Mucosa of rectum (tissue), 2 donors: ENCODE measurements at regions not wholly inside any gene's neighbourhood (a gene's known extent, or its start where the extent isn't known, plus 50 kb on each side); places are given as distances from the start of the nearest gene placed in this dataset.
"Not testable (repeated sequence)": the region's sequence is repeated elsewhere in the genome, so short reads cannot be mapped to it uniquely, and the experiment has no call there.

ENCODE experiments used
- H3K27ac ChIP-seq, 2 donors: one replicate each; pipeline ENCODE4 v1.7.0; 2013; ENCODE audit warnings: inconsistent platforms in 2 of 2, low read depth in 2 of 2, low read length in 2 of 2
- H3K27me3 ChIP-seq, 2 donors: one replicate each; pipeline ENCODE4 v1.7.0; 2013; ENCODE audit warnings: low read length in 2 of 2; ENCODE audit not compliant: control insufficient read depth in 2 of 2, insufficient read depth in 2 of 2
- H3K36me3 ChIP-seq, 2 donors: one replicate each; pipeline ENCODE4 v1.7.0; 2013; ENCODE audit warnings: low read length in 2 of 2; ENCODE audit not compliant: control insufficient read depth in 2 of 2, insufficient read depth in 2 of 2
- H3K4me1 ChIP-seq, 2 donors: one replicate each; pipeline ENCODE4 v1.7.0; 2013; ENCODE audit warnings: low read length in 2 of 2, mild to moderate bottlenecking in 1 of 2; ENCODE audit not compliant: control insufficient read depth in 2 of 2, insufficient read depth in 2 of 2
- H3K4me3 ChIP-seq, 2 donors: one replicate each; pipeline ENCODE4 v1.7.0; 2013; ENCODE audit warnings: low read length in 2 of 2
- H3K9ac ChIP-seq, 2 donors: one replicate each; pipeline ENCODE4 v1.7.0; 2013; ENCODE audit warnings: low read length in 2 of 2, low read depth in 1 of 2, mild to moderate bottlenecking in 1 of 2
- H3K9me3 ChIP-seq, 2 donors: one replicate each; pipeline ENCODE4 v1.7.0; 2013; ENCODE audit warnings: low read length in 2 of 2; ENCODE audit not compliant: control insufficient read depth in 2 of 2
- donor health status: healthy.
- donor health status: Normal muscosa, but diverticular disease.

DNA sequence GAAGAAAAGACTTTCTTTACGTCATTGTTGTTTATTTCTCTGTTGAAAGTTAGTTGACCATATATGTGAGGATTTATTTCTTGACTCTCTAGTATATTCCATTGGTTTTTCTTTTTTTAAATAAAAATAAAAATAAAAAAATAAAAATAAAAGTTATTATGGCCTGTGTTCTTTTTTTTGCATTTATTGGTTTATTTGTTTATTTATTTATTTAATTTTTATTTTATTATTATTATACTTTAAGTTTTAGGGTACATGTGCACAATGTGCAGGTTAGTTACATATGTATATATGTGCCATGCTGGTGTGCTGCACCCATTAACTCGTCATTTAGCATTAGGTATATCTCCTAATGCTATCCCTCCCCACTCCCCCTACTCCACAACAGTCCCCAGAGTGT, 822.7 kb upstream of the SLC39A10 start:
- not testable (repeated sequence) for H3K9me3 ChIP-seq, H3K27me3 ChIP-seq, H3K27ac ChIP-seq, H3K4me1 ChIP-seq, H3K36me3 ChIP-seq, H3K9ac ChIP-seq, H3K4me3 ChIP-seq

DNA sequence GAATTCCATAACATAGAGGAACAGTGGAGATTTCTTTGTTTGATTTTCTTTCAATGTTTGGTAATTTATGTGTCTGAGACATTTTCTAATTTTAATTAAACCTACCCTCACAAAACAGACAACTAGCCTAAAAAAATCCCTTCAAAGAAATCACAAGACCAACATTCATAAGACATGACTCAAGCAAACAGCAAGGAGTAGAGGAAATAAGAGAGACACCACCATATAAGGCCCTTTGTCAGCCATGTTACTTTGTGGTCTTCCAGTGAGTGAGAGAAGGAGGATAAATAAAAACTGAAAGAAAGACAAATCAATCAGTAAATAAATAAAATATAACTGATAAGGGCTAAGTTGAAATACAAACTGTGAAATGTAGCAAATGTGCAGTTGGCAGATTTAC, 830.8 kb upstream of the SLC39A10 start:
- Histone ChIP-seq H3K4me3 (no peak overlapping the region), H3K9ac (no peak overlapping the region), H3K9me3 (no peaks in the 10 kb centered on the region), H3K27ac (no peak overlapping the region), H3K36me3 (no peaks in the 10 kb centered on the region), H3K27me3 (no peaks in the 10 kb centered on the region), H3K4me1 (no peaks in the 10 kb centered on the region)

GRCh38 chr2:194824450-194824849, 832.6 kb upstream of the SLC39A10 start:
- Histone ChIP-seq H3K4me3 (no peak overlapping the region), H3K27me3 (no peaks in the 10 kb centered on the region), H3K36me3 (no peaks in the 10 kb centered on the region), H3K27ac (no peak overlapping the region), H3K9me3 (no peaks in the 10 kb centered on the region), H3K4me1 (no peaks in the 10 kb centered on the region), H3K9ac (no peak overlapping the region)

GRCh38 chr2:194822657-194823056, 834.4 kb upstream of the SLC39A10 start:
- H3K9me3 ChIP-seq, result no peaks in the 10 kb centered on the region
- H3K9ac ChIP-seq, result no peak overlapping the region
- no peak overlapping the region for H3K4me3 ChIP-seq
- H3K4me1 ChIP-seq, result no peaks in the 10 kb centered on the region
- no peaks in the 10 kb centered on the region for H3K27me3 ChIP-seq
- no peaks in the 10 kb centered on the region for H3K36me3 ChIP-seq
- no peak overlapping the region for H3K27ac ChIP-seq

- no peaks in the 10 kb centered on the region for H3K27me3 ChIP-seq
These were observed 834.9 kb upstream of the SLC39A10 start for GRCh38 chr2:194822097-194822496.

GRCh38 chr2:194819367-194819766, 837.7 kb upstream of the SLC39A10 start:
- no peak overlapping the region for H3K9ac ChIP-seq
- no peaks in the 10 kb centered on the region for H3K27me3 ChIP-seq
- no peak overlapping the region for H3K4me3 ChIP-seq
- H3K27ac ChIP-seq, result no peak overlapping the region
- no peaks in the 10 kb centered on the region for H3K36me3 ChIP-seq
- no peaks in the 10 kb centered on the region for H3K9me3 ChIP-seq
- no peaks in the 10 kb centered on the region for H3K4me1 ChIP-seq

More at GRCh38 chr2:194822097-194822496, 834.9 kb upstream of the SLC39A10 start:
- no peak overlapping the region for H3K27ac ChIP-seq
- H3K4me3 ChIP-seq, result no peak overlapping the region
- no peak overlapping the region for H3K9ac ChIP-seq
- no peaks in the 10 kb centered on the region for H3K36me3 ChIP-seq
- no peaks in the 10 kb centered on the region for H3K9me3 ChIP-seq
- H3K4me1 ChIP-seq, result no peaks in the 10 kb centered on the region

DNA sequence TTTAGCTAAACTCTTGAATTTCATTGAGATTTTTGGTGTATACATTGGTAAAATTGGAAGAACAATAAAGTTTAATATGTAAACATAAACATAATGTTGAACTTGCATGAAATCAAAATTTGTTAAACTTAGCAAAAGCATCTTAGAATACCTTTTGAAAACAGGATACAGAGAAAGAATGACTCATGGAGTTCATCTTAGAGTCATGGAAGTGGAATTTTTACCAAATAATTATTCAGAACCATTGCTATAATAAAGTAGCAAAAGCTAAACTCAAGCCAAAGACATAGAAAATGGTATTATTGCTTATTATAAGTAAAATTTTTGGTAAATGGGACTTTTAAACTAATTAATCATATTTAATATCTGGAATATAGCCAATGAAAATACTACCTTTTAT, 841.6 kb upstream of the SLC39A10 start:
- no peaks in the 10 kb centered on the region for H3K27me3 ChIP-seq
- no peaks in the 10 kb centered on the region for H3K4me1 ChIP-seq
- H3K9ac ChIP-seq, result no peak overlapping the region
- no peaks in the 10 kb centered on the region for H3K9me3 ChIP-seq
- H3K4me3 ChIP-seq, result no peak overlapping the region
- no peaks in the 10 kb centered on the region for H3K36me3 ChIP-seq
- H3K27ac ChIP-seq, result no peak overlapping the region

GRCh38 chr2:194802589-194802988, 854.4 kb upstream of the SLC39A10 start:
- Histone ChIP-seq H3K4me3 (no peak overlapping the region), H3K4me1 (no peaks in the 10 kb centered on the region), H3K9me3 (no peaks in the 10 kb centered on the region), H3K27me3 (no peaks in the 10 kb centered on the region), H3K9ac (no peak overlapping the region), H3K27ac (no peak overlapping the region), H3K36me3 (no peaks in the 10 kb centered on the region)

GRCh38 chr2:194787071-194787470, 870.0 kb upstream of the SLC39A10 start:
- not testable (repeated sequence) for H3K36me3 ChIP-seq, H3K9me3 ChIP-seq, H3K4me3 ChIP-seq, H3K27me3 ChIP-seq, H3K9ac ChIP-seq, H3K4me1 ChIP-seq, H3K27ac ChIP-seq

- not testable (repeated sequence) for H3K9me3 ChIP-seq, H3K36me3 ChIP-seq, H3K4me1 ChIP-seq, H3K27me3 ChIP-seq, H3K4me3 ChIP-seq, H3K27ac ChIP-seq, H3K9ac ChIP-seq
These were observed 885.6 kb upstream of the SLC39A10 start for GRCh38 chr2:194771394-194771793.

DNA sequence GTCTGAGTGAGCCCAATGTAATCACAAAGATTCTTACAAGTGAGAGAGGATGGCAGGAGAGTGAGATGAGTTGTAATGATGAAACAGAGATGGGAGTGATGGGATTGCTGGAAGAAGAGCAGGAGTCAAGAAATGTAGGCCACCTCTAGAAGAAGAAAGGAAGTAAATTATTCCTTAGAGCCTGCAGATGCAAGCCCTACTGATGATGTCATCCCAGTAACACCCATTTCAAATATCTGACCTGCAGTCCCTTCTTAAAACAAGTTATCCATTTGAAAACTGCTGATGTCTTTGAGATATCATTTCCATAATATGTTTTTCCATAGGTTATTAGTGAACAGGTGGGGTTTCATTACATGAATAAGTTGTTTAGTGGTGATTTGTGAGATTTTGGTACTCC, 888.0 kb upstream of the SLC39A10 start:
- no peaks in the 10 kb centered on the region for H3K27me3 ChIP-seq
- no peaks in the 10 kb centered on the region for H3K36me3 ChIP-seq
- H3K27ac ChIP-seq, result no peak overlapping the region
- H3K9ac ChIP-seq, result no peak overlapping the region
- no peaks in the 10 kb centered on the region for H3K4me1 ChIP-seq
- H3K9me3 ChIP-seq, result no peaks in the 10 kb centered on the region
- no peak overlapping the region for H3K4me3 ChIP-seq
